Gastroesophageal sphincter (tissue), 3 donors: ENCODE measurements at regions not wholly inside any gene's neighbourhood (a gene's known extent, or its start where the extent isn't known, plus 50 kb on each side); places are given as distances from the start of the nearest gene placed in this dataset.

Experiments used
- POLR2A ChIP-seq, 2 donors: fragments of 450-650 bp; IDR thresholded peaks; one replicate each; pipeline ENCODE4 v1.6.1; 2017; ENCODE audit warnings: antibody characterized with exemption in 2 of 2, mild to moderate bottlenecking in 2 of 2, moderate library complexity in 1 of 2
- POLR2AphosphoS5 ChIP-seq: sonication (generic); formaldehyde crosslinking; IDR thresholded peaks from one replicate; pipeline ENCODE4 v1.6.1; 2017; ENCODE audit warnings: antibody characterized with exemption
- TF ChIP-seq, protein P1 (sequence below), 4 experiments: fragments of 200-600 bp in 2 of 4; fragments of 450-650 bp in 2 of 4; sonication (generic) in 1 of 4; IDR thresholded peaks; one replicate each; pipeline ENCODE4 v1.5.1; 2017 to 2019; ENCODE audit warnings: antibody characterized with exemption in 4 of 4, mild to moderate bottlenecking in 2 of 4, moderate library complexity in 2 of 4

DNA sequence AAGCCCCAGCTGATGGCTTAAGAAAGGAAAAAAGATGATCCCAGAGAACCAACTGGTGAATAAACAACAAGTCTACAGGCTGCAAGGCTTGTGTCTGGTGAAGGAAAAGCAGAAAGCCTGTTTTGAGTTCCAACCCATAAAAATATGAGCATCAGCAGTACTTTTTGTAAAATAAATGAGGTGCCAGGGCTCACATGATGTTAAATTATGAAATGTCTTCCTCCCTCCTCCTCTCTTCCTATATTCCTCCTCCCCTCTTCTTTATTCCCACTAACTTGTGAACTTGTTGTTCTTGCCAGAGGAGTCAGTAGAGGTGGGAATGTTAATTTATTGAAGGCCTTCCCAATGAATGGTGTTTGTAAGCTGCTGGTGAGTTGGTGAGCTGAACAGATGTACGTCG, 212.2 kb upstream of the CDH11 start:
- TF ChIP-seq, protein P1, sequence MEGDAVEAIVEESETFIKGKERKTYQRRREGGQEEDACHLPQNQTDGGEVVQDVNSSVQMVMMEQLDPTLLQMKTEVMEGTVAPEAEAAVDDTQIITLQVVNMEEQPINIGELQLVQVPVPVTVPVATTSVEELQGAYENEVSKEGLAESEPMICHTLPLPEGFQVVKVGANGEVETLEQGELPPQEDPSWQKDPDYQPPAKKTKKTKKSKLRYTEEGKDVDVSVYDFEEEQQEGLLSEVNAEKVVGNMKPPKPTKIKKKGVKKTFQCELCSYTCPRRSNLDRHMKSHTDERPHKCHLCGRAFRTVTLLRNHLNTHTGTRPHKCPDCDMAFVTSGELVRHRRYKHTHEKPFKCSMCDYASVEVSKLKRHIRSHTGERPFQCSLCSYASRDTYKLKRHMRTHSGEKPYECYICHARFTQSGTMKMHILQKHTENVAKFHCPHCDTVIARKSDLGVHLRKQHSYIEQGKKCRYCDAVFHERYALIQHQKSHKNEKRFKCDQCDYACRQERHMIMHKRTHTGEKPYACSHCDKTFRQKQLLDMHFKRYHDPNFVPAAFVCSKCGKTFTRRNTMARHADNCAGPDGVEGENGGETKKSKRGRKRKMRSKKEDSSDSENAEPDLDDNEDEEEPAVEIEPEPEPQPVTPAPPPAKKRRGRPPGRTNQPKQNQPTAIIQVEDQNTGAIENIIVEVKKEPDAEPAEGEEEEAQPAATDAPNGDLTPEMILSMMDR (IDR thresholded peaks at IDR 0.05) = no peak
- no peak for TF ChIP-seq POLR2A (IDR thresholded peaks at IDR 0.05)
- TF ChIP-seq POLR2AphosphoS5 = no peak
